ENCODE measurements at regions not wholly inside any gene's neighbourhood (a gene's known extent, or its start where the extent isn't known, plus 50 kb on each side); places are given as distances from the start of the nearest gene placed in this dataset.

- no peak for DNase-seq (ENCODE audit: low spot score in 2 of 2)
- no peaks in the 10 kb centered on the region for H3K4me1 ChIP-seq
- no peaks in the 10 kb centered on the region for H3K9me3 ChIP-seq
- H3K27me3 ChIP-seq = no peaks in the 10 kb centered on the region
- TF ChIP-seq CTCF (IDR thresholded peaks at IDR 0.05) = no peak
- no peak for TF ChIP-seq POLR2A (IDR thresholded peaks at IDR 0.05)
- TF ChIP-seq POLR2AphosphoS5 (IDR thresholded peaks at IDR 0.05) = no peak
- intact Hi-C loops (cut with DNase I; ENCODE audit: low total_unique reads) = no loop called here
- no peak overlapping the region for H3K27ac ChIP-seq
- H3K4me3 ChIP-seq = no peak overlapping the region
- no peaks in the 10 kb centered on the region for H3K36me3 ChIP-seq
These were observed 553.2 kb upstream of the AMELY start for GRCh38 chrY:7464742-7465141.

GRCh38 chrY:7463711-7464110, 552.2 kb upstream of the AMELY start:
- Histone ChIP-seq H3K9me3 (no peaks in the 10 kb centered on the region), H3K27ac (no peak overlapping the region), H3K4me1 (no peaks in the 10 kb centered on the region), H3K4me3 (no peak overlapping the region), H3K27me3 (no peaks in the 10 kb centered on the region), H3K36me3 (no peaks in the 10 kb centered on the region)
- intact Hi-C loops (cut with DNase I; ENCODE audit: low total_unique reads) = no loop called here
- TF ChIP-seq CTCF (IDR thresholded peaks at IDR 0.05) = no peak
- no peak for TF ChIP-seq POLR2A (IDR thresholded peaks at IDR 0.05)
- no peak for TF ChIP-seq POLR2AphosphoS5 (IDR thresholded peaks at IDR 0.05)
- DNase-seq (ENCODE audit: low spot score in 2 of 2) = no peak

GRCh38 chrY:7463196-7463595, 551.6 kb upstream of the AMELY start:
- no peaks in the 10 kb centered on the region for H3K9me3 ChIP-seq
- no peaks in the 10 kb centered on the region for H3K36me3 ChIP-seq
- TF ChIP-seq POLR2A (IDR thresholded peaks at IDR 0.05) (no peak), CTCF (IDR thresholded peaks at IDR 0.05) (no peak), POLR2AphosphoS5 (IDR thresholded peaks at IDR 0.05) (no peak)
- no peak overlapping the region for H3K27ac ChIP-seq
- DNase-seq (ENCODE audit: low spot score in 2 of 2) = no peak
- no peaks in the 10 kb centered on the region for H3K27me3 ChIP-seq
- intact Hi-C loops (cut with DNase I; ENCODE audit: low total_unique reads) = no loop called here
- H3K4me3 ChIP-seq = no peak overlapping the region
- no peaks in the 10 kb centered on the region for H3K4me1 ChIP-seq

- DNase-seq (ENCODE audit: low spot score in 2 of 2) = no peak
These were observed 551.1 kb upstream of the AMELY start for GRCh38 chrY:7462657-7463056.

GRCh38 chrY:7461873-7462525, 550.4 kb upstream of the AMELY start:
- no peak overlapping the region for H3K27ac ChIP-seq
- H3K9me3 ChIP-seq = no peaks in the 10 kb centered on the region
- intact Hi-C loops (cut with DNase I; ENCODE audit: low total_unique reads) = no loop called here
- no peaks in the 10 kb centered on the region for H3K36me3 ChIP-seq
- no peak for TF ChIP-seq CTCF (IDR thresholded peaks at IDR 0.05)
- no peak for TF ChIP-seq POLR2A (IDR thresholded peaks at IDR 0.05)
- no peak for TF ChIP-seq POLR2AphosphoS5 (IDR thresholded peaks at IDR 0.05)
- no peak overlapping the region for H3K4me3 ChIP-seq
- H3K4me1 ChIP-seq = no peaks in the 10 kb centered on the region
- DNase-seq (ENCODE audit: low spot score in 2 of 2) = no peak
- no peaks in the 10 kb centered on the region for H3K27me3 ChIP-seq

More at GRCh38 chrY:7462657-7463056, 551.1 kb upstream of the AMELY start:
- H3K27me3 ChIP-seq = no peaks in the 10 kb centered on the region
- H3K4me3 ChIP-seq = no peak overlapping the region
- intact Hi-C loops (cut with DNase I; ENCODE audit: low total_unique reads) = no loop called here
- no peaks in the 10 kb centered on the region for H3K9me3 ChIP-seq
- no peaks in the 10 kb centered on the region for H3K4me1 ChIP-seq
- no peaks in the 10 kb centered on the region for H3K36me3 ChIP-seq
- no peak overlapping the region for H3K27ac ChIP-seq
- no peak for TF ChIP-seq POLR2AphosphoS5 (IDR thresholded peaks at IDR 0.05)
- TF ChIP-seq POLR2A (IDR thresholded peaks at IDR 0.05) = no peak
- no peak for TF ChIP-seq CTCF (IDR thresholded peaks at IDR 0.05)

All from breast epithelium (tissue), 4 donors.